Spinal cord (tissue), 9 donors: ENCODE measurements at regions not wholly inside any gene's neighbourhood (a gene's known extent, or its start where the extent isn't known, plus 50 kb on each side); places are given as distances from the start of the nearest gene placed in this dataset.

Experiments used
- DNase-seq, 6 donors: peaks; one replicate each; pipeline versions ENCODE4 v3.0.0 to v3.0.0-alpha.2; 2013 to 2015; ENCODE audit warnings: low spot score in 6 of 6, low read depth in 4 of 6
- H3K27ac ChIP-seq: one replicate; pipeline ENCODE4 v1.5.1; 2013; ENCODE audit warnings: low read depth, low read length, control low read depth
- H3K27me3 ChIP-seq: one replicate; pipeline ENCODE4 v1.6.1; 2013; ENCODE audit warnings: low read length; ENCODE audit not compliant: control insufficient read depth, insufficient read depth
- H3K36me3 ChIP-seq: one replicate; pipeline ENCODE4 v1.6.1; 2013; ENCODE audit warnings: low read length; ENCODE audit not compliant: control insufficient read depth, insufficient read depth
- H3K4me1 ChIP-seq: one replicate; pipeline ENCODE4 v1.6.1; 2013; ENCODE audit warnings: low read length; ENCODE audit not compliant: control insufficient read depth, insufficient read depth
- H3K4me3 ChIP-seq: one replicate; pipeline ENCODE4 v1.5.1; 2013; ENCODE audit warnings: low read depth, low read length, control low read depth
- H3K9me3 ChIP-seq: one replicate; pipeline ENCODE4 v1.6.1; 2013; ENCODE audit warnings: low read length; ENCODE audit not compliant: control insufficient read depth, insufficient read depth
- WGBS: methylation state at CpG from one replicate; pipeline ENCODE4 v1.1.5; 2013; ENCODE audit warnings: missing lambda C conversion rate; ENCODE audit not compliant: insufficient coverage; 5-methylcytosine and 5-hydroxymethylcytosine counted together
- donor health status: healthy.

DNA sequence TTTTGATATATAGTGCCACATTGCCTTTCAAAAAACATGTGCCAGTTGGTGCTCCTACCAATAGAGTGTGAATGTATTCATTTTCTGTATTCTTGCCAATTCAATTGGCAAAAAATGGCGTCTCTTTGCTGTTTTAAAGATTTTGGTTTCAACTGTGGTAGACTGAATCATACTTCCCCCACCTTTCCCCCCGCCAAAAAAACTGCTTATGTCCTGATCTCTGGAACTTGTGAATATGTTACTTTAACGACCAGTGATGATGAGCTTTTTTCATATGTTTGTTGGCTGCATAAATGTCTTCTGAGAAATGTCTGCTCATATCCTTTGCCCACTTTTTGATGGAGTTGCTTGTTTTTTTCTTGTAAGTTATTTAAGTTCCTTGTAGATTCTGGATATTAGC, 325.1 kb upstream of the KCNJ16 start:
- no peak overlapping the region for H3K4me3 ChIP-seq
- no CpG with 5 or more reads among the region's 3 CpGs for WGBS

DNA sequence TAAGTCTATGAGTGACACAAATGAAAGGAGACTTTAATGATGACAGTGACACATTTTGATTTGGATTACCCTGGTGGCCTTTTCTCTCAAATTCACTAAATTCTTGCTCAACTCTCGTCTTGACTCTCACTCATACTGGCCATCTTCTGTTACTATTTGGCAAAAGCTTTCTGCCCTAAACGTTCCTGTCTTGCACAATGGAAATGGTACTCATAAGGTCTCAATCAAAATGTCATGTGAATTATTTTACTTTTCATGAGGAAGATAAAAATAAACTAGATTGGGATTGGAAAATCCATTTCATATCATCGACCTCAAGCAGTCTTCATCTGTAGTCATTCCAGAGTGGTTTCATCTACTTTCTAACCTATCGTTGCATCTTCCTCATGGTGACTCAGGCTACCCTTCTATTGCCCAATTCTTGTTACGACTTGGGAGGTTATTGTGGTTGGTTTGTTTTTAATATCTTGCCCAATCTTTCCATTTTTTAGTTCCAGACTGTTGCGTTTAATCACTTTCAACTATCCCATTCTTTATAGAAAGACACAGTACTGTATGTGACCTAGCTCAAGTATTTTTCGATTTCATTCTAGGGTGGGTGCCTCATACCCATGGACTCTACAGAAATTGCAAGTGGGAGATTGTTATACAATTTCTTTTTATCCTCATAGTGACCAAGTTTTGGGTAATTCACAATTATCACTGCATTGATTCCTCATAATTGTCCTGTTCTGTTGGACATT, 317.2 kb upstream of the KCNJ16 start:
- no CpG with 5 or more reads among the region's 7 CpGs for WGBS
- Histone ChIP-seq H3K27me3 (no peaks in the 10 kb centered on the region), H3K36me3 (no peaks in the 10 kb centered on the region), H3K4me1 (no peaks in the 10 kb centered on the region), H3K27ac (no peak overlapping the region), H3K4me3 (no peak overlapping the region), H3K9me3 (no peaks in the 10 kb centered on the region)
- no peak for DNase-seq

More for the DNA sequence above, 325.1 kb upstream of the KCNJ16 start:
- no peaks in the 10 kb centered on the region for H3K36me3 ChIP-seq
- no peak overlapping the region for H3K27ac ChIP-seq
- no peaks in the 10 kb centered on the region for H3K27me3 ChIP-seq
- no peaks in the 10 kb centered on the region for H3K9me3 ChIP-seq
- no peak for DNase-seq
- no peaks in the 10 kb centered on the region for H3K4me1 ChIP-seq

DNA sequence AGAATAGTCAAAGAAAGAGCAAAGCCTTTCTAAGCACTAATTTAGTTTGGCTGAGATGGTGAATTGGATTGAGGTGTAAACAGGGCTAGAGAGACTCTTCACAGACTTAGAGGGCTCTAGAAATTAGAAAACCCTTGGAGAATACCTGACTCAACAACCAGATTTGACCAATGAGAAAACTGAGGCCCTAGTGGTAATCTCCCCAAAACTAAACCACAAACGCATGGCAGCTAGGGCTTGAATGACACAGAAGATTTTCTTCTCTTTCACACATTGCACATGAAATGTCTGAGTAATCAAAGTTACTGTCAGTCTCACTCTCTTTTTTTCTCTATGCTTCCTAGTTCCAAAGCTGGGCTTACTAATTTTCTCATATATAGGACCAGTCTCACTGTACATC, 314.5 kb upstream of the KCNJ16 start:
- no peaks in the 10 kb centered on the region for H3K4me1 ChIP-seq
- no peak overlapping the region for H3K4me3 ChIP-seq
- no CpG with 5 or more reads among the region's 1 CpG for WGBS
- no peaks in the 10 kb centered on the region for H3K27me3 ChIP-seq
- DNase-seq, result no peak
- H3K36me3 ChIP-seq, result no peaks in the 10 kb centered on the region
- no peaks in the 10 kb centered on the region for H3K9me3 ChIP-seq
- H3K27ac ChIP-seq, result no peak overlapping the region

DNA sequence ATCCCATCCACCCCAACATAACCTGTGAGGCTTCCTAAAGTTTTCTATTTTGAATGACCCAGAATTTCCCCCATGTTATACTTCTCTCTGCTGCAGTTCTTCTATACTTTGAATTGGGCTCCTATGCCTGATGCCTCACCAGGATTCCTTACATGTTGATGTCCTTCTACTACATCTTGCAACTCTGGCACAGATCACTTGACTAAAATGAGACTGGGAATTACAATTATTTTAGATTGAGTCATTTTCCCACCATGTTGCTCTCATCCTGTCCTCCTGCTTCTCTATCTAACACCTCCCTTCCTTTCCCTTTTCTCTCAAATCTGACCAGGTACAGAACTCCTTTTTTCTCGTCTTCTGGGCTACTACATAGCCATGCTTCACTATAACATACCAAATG, 314.0 kb upstream of the KCNJ16 start:
- no peak overlapping the region for H3K4me3 ChIP-seq
- WGBS, result no CpG with 5 or more reads among the region's 1 CpG
- H3K27ac ChIP-seq, result no peak overlapping the region
- H3K9me3 ChIP-seq, result no peaks in the 10 kb centered on the region
- no peaks in the 10 kb centered on the region for H3K27me3 ChIP-seq
- H3K4me1 ChIP-seq, result no peaks in the 10 kb centered on the region
- no peaks in the 10 kb centered on the region for H3K36me3 ChIP-seq
- DNase-seq, result no peak

DNA sequence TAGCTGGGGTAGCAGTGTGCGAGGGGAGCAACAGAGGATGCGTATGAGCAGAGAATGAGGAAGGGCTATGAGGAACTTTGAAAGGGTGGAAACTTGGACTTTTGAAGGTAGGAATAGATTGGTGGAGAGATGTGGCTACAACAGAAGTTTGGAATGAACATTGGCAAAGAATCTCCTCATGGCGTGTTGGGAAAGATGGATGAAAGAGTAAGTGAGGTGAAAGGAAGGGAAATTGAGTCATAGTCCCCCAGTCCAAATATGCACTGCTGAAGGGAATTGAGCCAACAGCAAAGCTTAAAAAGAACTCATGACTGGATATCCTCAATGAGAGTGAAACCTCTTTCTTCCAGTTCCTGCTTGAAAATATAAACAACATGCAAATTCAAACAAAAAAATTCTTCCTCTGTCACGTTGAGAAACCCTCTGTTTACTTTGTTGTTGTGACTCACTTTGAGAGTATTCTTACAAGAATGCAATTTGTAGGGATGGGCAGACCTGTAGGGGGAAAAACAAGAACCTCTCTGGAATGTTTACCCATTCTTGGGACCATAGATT, 313.2 kb upstream of the KCNJ16 start:
- Histone ChIP-seq H3K4me1 (no peaks in the 10 kb centered on the region), H3K27me3 (no peaks in the 10 kb centered on the region), H3K4me3 (no peak overlapping the region), H3K9me3 (no peaks in the 10 kb centered on the region), H3K36me3 (no peaks in the 10 kb centered on the region), H3K27ac (no peak overlapping the region)
- DNase-seq, result no peak
- WGBS, result 89% methylated on average over 3 of the region's 4 CpGs

DNA sequence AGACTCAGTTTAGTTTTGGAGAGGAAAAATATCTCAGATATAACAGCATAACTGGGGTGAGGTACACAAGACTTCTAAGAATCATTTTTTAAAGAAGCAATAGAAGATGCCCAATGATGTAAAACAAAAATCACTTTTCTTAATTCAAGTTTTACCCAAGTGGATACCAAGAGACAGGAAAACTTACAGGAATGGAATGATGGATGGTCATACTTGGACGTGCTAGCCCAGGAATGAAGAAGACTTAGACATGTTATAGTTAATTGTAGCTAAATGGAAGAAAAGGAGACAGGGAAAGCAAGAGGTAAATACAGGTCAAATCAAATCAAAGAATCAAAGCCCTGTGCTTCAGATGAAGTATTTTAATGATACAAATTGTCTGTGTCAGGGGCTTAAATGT, 312.7 kb upstream of the KCNJ16 start:
- H3K27ac ChIP-seq, result no peak overlapping the region
- 71% methylated on average over 1 of the region's 1 CpG for WGBS

DNA sequence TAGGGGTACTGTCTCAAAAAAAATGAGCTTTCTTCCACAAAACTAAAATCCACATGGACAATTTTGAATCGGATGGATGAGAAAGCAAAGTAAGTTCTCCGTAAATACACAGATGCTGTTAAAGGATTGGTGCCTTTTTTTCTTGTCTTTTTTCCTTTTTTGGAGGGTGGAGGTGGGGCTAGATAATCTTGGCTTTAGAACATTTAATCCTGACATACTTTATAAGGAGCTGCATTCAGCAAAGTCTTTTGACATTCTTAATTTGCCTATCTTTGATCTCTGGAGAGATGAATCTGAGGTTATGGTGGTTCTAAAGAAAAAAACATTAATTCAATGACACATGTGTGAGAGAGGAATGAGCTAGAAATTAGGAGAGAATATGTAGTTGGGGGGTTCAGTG, 312.3 kb upstream of the KCNJ16 start:
- DNase-seq, result no peak
- no peaks in the 10 kb centered on the region for H3K4me1 ChIP-seq
- no peak overlapping the region for H3K27ac ChIP-seq
- H3K36me3 ChIP-seq, result no peaks in the 10 kb centered on the region
- H3K27me3 ChIP-seq, result no peaks in the 10 kb centered on the region
- WGBS, result no CpG with 5 or more reads among the region's 2 CpGs
- H3K4me3 ChIP-seq, result no peak overlapping the region
- no peaks in the 10 kb centered on the region for H3K9me3 ChIP-seq

More for the DNA sequence above, 312.7 kb upstream of the KCNJ16 start:
- Histone ChIP-seq H3K4me1 (no peaks in the 10 kb centered on the region), H3K36me3 (no peaks in the 10 kb centered on the region), H3K9me3 (no peaks in the 10 kb centered on the region), H3K27me3 (no peaks in the 10 kb centered on the region), H3K4me3 (no peak overlapping the region)
- no peak for DNase-seq

DNA sequence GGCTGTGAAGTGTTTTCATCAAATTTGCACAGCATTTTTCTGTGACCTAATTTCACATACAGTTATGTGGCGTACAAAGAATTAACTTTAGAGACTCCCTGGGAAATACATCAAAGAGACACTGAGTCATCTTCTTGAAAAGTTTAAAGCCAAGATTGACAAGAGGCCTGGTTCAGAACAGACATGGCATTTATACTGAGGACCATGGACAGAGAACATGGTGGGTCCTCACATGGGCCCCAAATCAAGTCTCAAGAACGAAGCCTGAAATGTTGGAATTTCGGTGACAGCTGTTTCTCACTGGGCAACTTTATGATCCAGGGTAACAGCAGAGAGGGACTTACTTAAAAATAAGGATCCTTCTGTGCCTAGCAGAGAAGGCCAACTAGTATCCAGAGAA, 311.5 kb upstream of the KCNJ16 start:
- Histone ChIP-seq H3K4me1 (no peaks in the 10 kb centered on the region), H3K9me3 (no peaks in the 10 kb centered on the region), H3K36me3 (no peaks in the 10 kb centered on the region), H3K27me3 (no peaks in the 10 kb centered on the region), H3K27ac (no peak overlapping the region), H3K4me3 (no peak overlapping the region)
- WGBS, result 93% methylated on average over 3 of the region's 3 CpGs
- no peak for DNase-seq

DNA sequence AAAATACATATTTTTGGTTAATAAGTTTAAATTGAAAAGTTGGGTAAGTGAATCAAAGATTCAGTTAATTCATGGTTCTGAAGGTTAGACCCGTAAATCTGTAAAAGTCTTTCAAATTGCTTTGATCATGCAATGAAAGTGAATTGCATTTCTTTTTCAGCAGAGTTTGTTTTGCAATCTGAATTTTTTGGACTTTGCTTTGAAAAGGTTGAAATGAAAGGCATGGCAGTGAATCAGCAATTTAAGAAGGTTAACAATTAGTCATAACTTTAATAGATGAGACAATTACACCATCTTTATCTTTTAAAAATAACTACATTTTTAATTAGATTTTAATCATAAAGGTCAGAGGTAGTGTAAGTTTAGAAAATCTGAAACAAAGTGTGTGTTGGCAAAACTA, 310.9 kb upstream of the KCNJ16 start:
- no peak overlapping the region for H3K27ac ChIP-seq
- no peak for DNase-seq
- H3K4me3 ChIP-seq, result no peak overlapping the region
- H3K36me3 ChIP-seq, result no peaks in the 10 kb centered on the region
- H3K27me3 ChIP-seq, result no peaks in the 10 kb centered on the region
- H3K4me1 ChIP-seq, result no peaks in the 10 kb centered on the region
- no CpG with 5 or more reads among the region's 1 CpG for WGBS
- H3K9me3 ChIP-seq, result no peaks in the 10 kb centered on the region

DNA sequence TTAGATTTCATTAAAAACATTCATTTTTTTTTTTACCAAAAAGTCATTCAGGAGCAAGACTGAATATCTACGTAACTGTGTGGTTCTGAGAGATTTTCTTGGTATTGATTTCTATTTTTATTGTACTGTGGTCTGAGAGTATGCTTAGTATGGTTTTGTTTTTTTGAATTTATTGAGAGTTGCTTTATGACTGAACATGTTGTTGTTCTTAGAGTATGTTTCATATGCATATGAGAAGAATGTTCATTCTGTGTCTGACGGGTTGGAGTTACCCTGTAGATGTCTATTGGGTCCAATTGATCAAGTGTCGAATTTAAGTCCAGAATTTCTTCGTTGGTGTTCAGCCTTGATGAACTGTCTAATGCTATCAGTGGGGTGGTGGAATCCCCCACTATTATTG, 306.0 kb upstream of the KCNJ16 start:
- Histone ChIP-seq H3K9me3 (no peaks in the 10 kb centered on the region), H3K4me3 (no peak overlapping the region), H3K36me3 (no peaks in the 10 kb centered on the region), H3K27me3 (no peaks in the 10 kb centered on the region), H3K4me1 (no peaks in the 10 kb centered on the region), H3K27ac (no peak overlapping the region)
- no peak for DNase-seq
- WGBS, result 90% methylated on average over 3 of the region's 4 CpGs
